Osteoblast (primary cell): ENCODE measurements at regions not wholly inside any gene's neighbourhood (a gene's known extent, or its start where the extent isn't known, plus 50 kb on each side); places are given as distances from the start of the nearest gene placed in this dataset.

Source experiments
- DNase-seq: peaks from one replicate; pipeline ENCODE4 v3.0.0; 2011; ENCODE audit warnings: low spot score, mixed read lengths; ENCODE audit not compliant: insufficient read length; ENCODE audit errors: missing footprints
- H2AFZ ChIP-seq: 2 replicates; pipeline ENCODE4 v1.6.0; 2011; ENCODE audit warnings: mild to moderate bottlenecking, low read length
- H3K27ac ChIP-seq: 2 replicates; pipeline ENCODE4 v1.5.1; 2011; ENCODE audit warnings: mild to moderate bottlenecking, low read depth, low read length, moderate library complexity
- H3K27me3 ChIP-seq: 2 replicates; pipeline ENCODE4 v1.6.0; 2012; ENCODE audit warnings: mild to moderate bottlenecking, control low read depth, inconsistent platforms, low read length, moderate library complexity; ENCODE audit not compliant: insufficient read depth
- H3K36me3 ChIP-seq: 2 replicates; pipeline ENCODE4 v1.5.1; 2011; ENCODE audit warnings: mild to moderate bottlenecking, low read length, control low read depth, moderate library complexity; ENCODE audit not compliant: insufficient read depth
- H3K4me1 ChIP-seq: 2 replicates; pipeline ENCODE4 v1.5.1; 2011; ENCODE audit warnings: mild to moderate bottlenecking, low read length, control low read depth, moderate library complexity; ENCODE audit not compliant: insufficient read depth
- H3K4me2 ChIP-seq: 2 replicates; pipeline ENCODE4 v1.6.0; 2011; ENCODE audit warnings: mild to moderate bottlenecking, low read length; ENCODE audit not compliant: insufficient read depth
- H3K4me3 ChIP-seq: fragments of 200-600 bp; sonication (generic); 3 replicates; pipeline ENCODE4 v1.5.1; 2012; ENCODE audit warnings: mild to moderate bottlenecking, low read length, inconsistent platforms; ENCODE audit not compliant: insufficient read depth
- H3K79me2 ChIP-seq: 2 replicates; pipeline ENCODE4 v1.6.0; 2012; ENCODE audit warnings: mild to moderate bottlenecking, low read length, control low read depth, inconsistent platforms; ENCODE audit not compliant: insufficient read depth
- H3K9me3 ChIP-seq: 2 replicates; pipeline ENCODE4 v1.5.1; 2011; ENCODE audit warnings: low read depth, low read length, control low read depth
- H4K20me1 ChIP-seq: 2 replicates; pipeline ENCODE4 v1.6.0; 2012; ENCODE audit warnings: mild to moderate bottlenecking, low read length, control low read depth; ENCODE audit not compliant: insufficient read depth
- CTCF ChIP-seq: IDR thresholded peaks from 2 replicates; pipeline ENCODE4 v1.5.1; 2011; ENCODE audit warnings: mild to moderate bottlenecking, low read depth, low read length, moderate library complexity; ENCODE audit errors: extremely low read depth

- H3K79me2 ChIP-seq = no peaks in the 10 kb centered on the region
- DNase-seq = no peak
- H4K20me1 ChIP-seq = no peaks in the 10 kb centered on the region
- no peaks in the 10 kb centered on the region for H3K27me3 ChIP-seq
- no peaks in the 10 kb centered on the region for H3K4me1 ChIP-seq
- H2AFZ ChIP-seq = no peak overlapping the region
- H3K4me2 ChIP-seq = no peak overlapping the region
- no peaks in the 10 kb centered on the region for H3K9me3 ChIP-seq
- no peak for TF ChIP-seq CTCF
- no peak overlapping the region for H3K27ac ChIP-seq
- no peaks in the 10 kb centered on the region for H3K36me3 ChIP-seq
- H3K4me3 ChIP-seq = no peak overlapping the region
Measured at GRCh38 chr2:57693177-57693576, 353.4 kb upstream of the VRK2 start.

GRCh38 chr2:57693965-57694364 lies 352.6 kb upstream of the VRK2 start:
- Histone ChIP-seq H3K4me2 (no peak overlapping the region), H3K9me3 (no peaks in the 10 kb centered on the region), H4K20me1 (no peaks in the 10 kb centered on the region), H3K79me2 (no peaks in the 10 kb centered on the region), H3K4me1 (no peaks in the 10 kb centered on the region), H3K4me3 (no peak overlapping the region), H3K36me3 (no peaks in the 10 kb centered on the region), H3K27me3 (no peaks in the 10 kb centered on the region), H2AFZ (no peak overlapping the region), H3K27ac (no peak overlapping the region)
- no peak for TF ChIP-seq CTCF
- no peak for DNase-seq

GRCh38 chr2:57696016-57696415 lies 350.6 kb upstream of the VRK2 start:
- H3K9me3 ChIP-seq = no peaks in the 10 kb centered on the region
- H3K4me3 ChIP-seq = no peak overlapping the region
- H3K4me1 ChIP-seq = no peaks in the 10 kb centered on the region
- no peaks in the 10 kb centered on the region for H3K36me3 ChIP-seq
- H3K27ac ChIP-seq = no peak overlapping the region
- no peak for DNase-seq
- no peak overlapping the region for H2AFZ ChIP-seq
- H3K27me3 ChIP-seq = no peaks in the 10 kb centered on the region
- no peaks in the 10 kb centered on the region for H3K79me2 ChIP-seq
- no peak overlapping the region for H3K4me2 ChIP-seq
- no peaks in the 10 kb centered on the region for H4K20me1 ChIP-seq
- no peak for TF ChIP-seq CTCF

- Histone ChIP-seq H3K27ac (no peak overlapping the region), H3K36me3 (no peaks in the 10 kb centered on the region), H3K9me3 (no peaks in the 10 kb centered on the region), H3K79me2 (no peaks in the 10 kb centered on the region), H3K4me2 (no peak overlapping the region), H3K27me3 (no peaks in the 10 kb centered on the region), H3K4me1 (no peaks in the 10 kb centered on the region), H4K20me1 (no peaks in the 10 kb centered on the region), H2AFZ (no peak overlapping the region), H3K4me3 (no peak overlapping the region)
- no peak for TF ChIP-seq CTCF
- DNase-seq = no peak
Measured at GRCh38 chr2:57698392-57698791, 348.2 kb upstream of the VRK2 start.
